ENCODE measurements at regions not wholly inside any gene's neighbourhood (a gene's known extent, or its start where the extent isn't known, plus 50 kb on each side); places are given as distances from the start of the nearest gene placed in this dataset.

DNA sequence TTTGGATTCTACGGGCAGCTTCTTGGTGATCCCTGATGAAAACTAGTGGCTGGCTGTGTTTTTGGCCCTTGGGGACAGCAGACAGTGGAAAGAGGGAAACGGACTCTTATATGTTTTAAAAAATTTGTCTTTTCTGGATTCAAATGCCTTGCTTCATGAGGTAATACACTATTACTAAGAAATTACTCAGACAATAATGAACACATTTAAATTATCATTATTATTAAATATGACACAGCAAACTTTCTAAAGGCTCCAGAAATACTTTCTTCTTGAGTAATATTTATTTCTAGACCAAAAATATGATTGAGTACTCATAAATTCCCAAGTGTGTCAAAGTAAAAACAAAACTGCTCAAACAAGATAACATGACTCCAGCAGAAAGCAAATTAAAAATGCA is 520.7 kb upstream of the AADAT start:
- no peak for DNase-seq
- 100% methylated on average over 1 of the region's 2 CpGs for WGBS (ENCODE audit: insufficient coverage, low lambda C conversion rate)
- no peaks in the 10 kb centered on the region for H3K27me3 ChIP-seq (ENCODE audit: control insufficient read depth, insufficient read depth, low read length)
- H3K27ac ChIP-seq (ENCODE audit: low read length), result no peak overlapping the region
- no peak overlapping the region for H3K4me3 ChIP-seq (ENCODE audit: low read length)
- no peaks in the 10 kb centered on the region for H3K9me3 ChIP-seq (ENCODE audit: control insufficient read depth, low read depth, low read length)
- H3K4me1 ChIP-seq (ENCODE audit: control insufficient read depth, insufficient read depth, low read length), result no peaks in the 10 kb centered on the region
- H3K36me3 ChIP-seq (ENCODE audit: control insufficient read depth, insufficient read depth, low read length), result no peaks in the 10 kb centered on the region

DNA sequence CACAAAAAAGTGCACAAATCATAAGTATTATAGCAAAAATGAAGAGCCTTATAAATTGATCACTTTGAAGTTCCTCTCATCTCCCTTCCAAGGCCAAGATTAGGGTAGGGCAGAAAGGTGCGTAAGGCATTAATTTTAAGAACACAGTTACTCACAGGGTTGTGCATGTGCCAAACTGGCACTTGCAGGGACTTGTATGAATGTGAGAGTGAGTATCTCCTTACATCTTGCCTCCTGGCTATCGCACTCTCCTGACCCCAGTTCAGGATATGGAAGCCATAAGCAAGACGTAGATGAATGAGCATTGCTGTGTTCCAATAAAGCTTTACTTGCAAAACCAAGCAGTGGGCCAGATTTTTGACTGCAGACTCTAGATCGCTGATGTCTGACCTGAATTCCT is 510.1 kb upstream of the AADAT start:
- H3K4me3 ChIP-seq (ENCODE audit: low read length), result no peak overlapping the region
- no peaks in the 10 kb centered on the region for H3K36me3 ChIP-seq (ENCODE audit: control insufficient read depth, insufficient read depth, low read length)
- no peaks in the 10 kb centered on the region for H3K4me1 ChIP-seq (ENCODE audit: control insufficient read depth, insufficient read depth, low read length)
- no peaks in the 10 kb centered on the region for H3K27me3 ChIP-seq (ENCODE audit: control insufficient read depth, insufficient read depth, low read length)
- no peaks in the 10 kb centered on the region for H3K9me3 ChIP-seq (ENCODE audit: control insufficient read depth, low read depth, low read length)
- no CpG with 5 or more reads among the region's 4 CpGs for WGBS (ENCODE audit: insufficient coverage, low lambda C conversion rate)
- no peak for DNase-seq
- H3K27ac ChIP-seq (ENCODE audit: low read length), result no peak overlapping the region

DNA sequence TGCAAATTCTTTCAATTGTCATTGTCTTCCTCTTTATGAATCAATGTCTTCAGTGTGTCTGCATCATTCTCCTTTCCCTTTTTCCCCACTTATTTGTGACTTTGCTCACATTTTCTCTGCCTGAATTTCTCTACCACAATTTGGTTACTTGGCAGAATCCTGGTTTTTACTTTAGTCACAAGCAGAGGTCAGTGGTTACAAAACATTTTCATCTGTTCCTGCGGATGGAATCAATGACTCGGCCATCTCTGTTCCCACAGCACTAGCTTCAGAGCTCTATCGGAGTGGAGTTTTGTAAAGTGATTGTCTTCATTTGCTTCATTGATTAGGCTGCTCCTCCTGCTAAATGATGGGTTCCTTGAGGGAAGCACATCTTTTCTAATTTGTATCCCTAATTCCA is 501.3 kb upstream of the AADAT start:
- Histone ChIP-seq H3K36me3 (ENCODE audit: control insufficient read depth, insufficient read depth, low read length) (no peaks in the 10 kb centered on the region), H3K9me3 (ENCODE audit: control insufficient read depth, low read depth, low read length) (no peaks in the 10 kb centered on the region), H3K4me3 (ENCODE audit: low read length) (no peak overlapping the region), H3K4me1 (ENCODE audit: control insufficient read depth, insufficient read depth, low read length) (no peaks in the 10 kb centered on the region), H3K27me3 (ENCODE audit: control insufficient read depth, insufficient read depth, low read length) (no peaks in the 10 kb centered on the region), H3K27ac (ENCODE audit: low read length) (no peak overlapping the region)
- 100% methylated on average over 2 of the region's 3 CpGs for WGBS (ENCODE audit: insufficient coverage, low lambda C conversion rate)
- DNase-seq, result no peak

DNA sequence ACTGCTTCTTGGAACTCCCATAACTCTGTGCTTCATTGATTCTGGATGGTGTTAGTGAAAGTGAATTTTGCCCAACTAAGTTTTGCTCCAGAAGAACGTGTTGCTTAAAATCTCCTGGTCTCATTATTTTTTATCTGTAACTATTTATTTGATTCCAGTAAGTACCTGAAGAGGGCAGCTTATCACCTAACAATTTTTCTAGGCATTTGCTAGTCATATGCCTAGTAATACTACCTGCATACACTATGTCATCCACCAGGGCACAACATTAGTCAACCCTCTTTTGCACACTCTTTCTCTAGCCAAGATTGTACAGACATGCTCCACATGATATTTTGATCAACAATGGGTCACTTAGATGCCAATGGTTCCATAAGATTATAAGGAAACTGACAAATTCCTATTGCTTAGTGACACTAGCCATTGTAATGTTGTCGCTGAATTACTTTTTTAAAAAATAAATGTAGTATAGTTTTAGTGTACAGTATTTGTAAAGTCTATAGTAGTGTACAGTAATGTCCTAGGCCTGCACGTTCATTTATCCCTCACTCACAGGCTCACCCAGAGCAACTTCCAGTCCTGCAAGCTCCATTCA is 499.9 kb upstream of the AADAT start:
- DNase-seq, result peak; percentile 2 to 12
- no peaks in the 10 kb centered on the region for H3K27me3 ChIP-seq (ENCODE audit: control insufficient read depth, insufficient read depth, low read length)
- no peaks in the 10 kb centered on the region for H3K9me3 ChIP-seq (ENCODE audit: control insufficient read depth, low read depth, low read length)
- WGBS (ENCODE audit: insufficient coverage, low lambda C conversion rate), result 51% methylated on average over 2 of the region's 3 CpGs
- H3K4me1 ChIP-seq (ENCODE audit: control insufficient read depth, insufficient read depth, low read length), result no peaks in the 10 kb centered on the region
- H3K4me3 ChIP-seq (ENCODE audit: low read length), result no peak overlapping the region
- no peak overlapping the region for H3K27ac ChIP-seq (ENCODE audit: low read length)
- no peaks in the 10 kb centered on the region for H3K36me3 ChIP-seq (ENCODE audit: control insufficient read depth, insufficient read depth, low read length)

DNA sequence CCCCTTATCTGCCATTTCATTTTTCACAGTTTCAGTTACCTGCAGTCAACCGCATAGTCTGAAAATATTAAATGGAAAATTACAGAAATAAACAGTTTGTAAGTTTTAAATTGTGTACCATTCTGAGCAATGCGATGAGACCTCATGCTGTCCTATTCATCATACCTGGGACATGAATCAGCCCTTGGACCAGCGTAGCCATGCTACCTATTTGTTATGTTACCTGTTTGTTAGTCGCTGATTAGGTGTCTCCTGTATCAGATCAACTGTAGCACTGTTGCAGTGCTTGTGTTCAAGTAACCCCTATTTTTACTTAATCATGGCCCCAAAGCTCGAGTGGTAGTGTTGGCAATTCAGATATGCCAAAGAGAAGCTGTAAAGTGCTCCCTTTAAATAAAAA is 492.2 kb upstream of the AADAT start:
- no peaks in the 10 kb centered on the region for H3K27me3 ChIP-seq (ENCODE audit: control insufficient read depth, insufficient read depth, low read length)
- no peaks in the 10 kb centered on the region for H3K4me1 ChIP-seq (ENCODE audit: control insufficient read depth, insufficient read depth, low read length)
- no peak overlapping the region for H3K4me3 ChIP-seq (ENCODE audit: low read length)
- no peaks in the 10 kb centered on the region for H3K9me3 ChIP-seq (ENCODE audit: control insufficient read depth, low read depth, low read length)
- H3K27ac ChIP-seq (ENCODE audit: low read length), result no peak overlapping the region
- 69% methylated on average over 2 of the region's 5 CpGs for WGBS (ENCODE audit: insufficient coverage, low lambda C conversion rate)
- no peak for DNase-seq
- H3K36me3 ChIP-seq (ENCODE audit: control insufficient read depth, insufficient read depth, low read length), result no peaks in the 10 kb centered on the region

DNA sequence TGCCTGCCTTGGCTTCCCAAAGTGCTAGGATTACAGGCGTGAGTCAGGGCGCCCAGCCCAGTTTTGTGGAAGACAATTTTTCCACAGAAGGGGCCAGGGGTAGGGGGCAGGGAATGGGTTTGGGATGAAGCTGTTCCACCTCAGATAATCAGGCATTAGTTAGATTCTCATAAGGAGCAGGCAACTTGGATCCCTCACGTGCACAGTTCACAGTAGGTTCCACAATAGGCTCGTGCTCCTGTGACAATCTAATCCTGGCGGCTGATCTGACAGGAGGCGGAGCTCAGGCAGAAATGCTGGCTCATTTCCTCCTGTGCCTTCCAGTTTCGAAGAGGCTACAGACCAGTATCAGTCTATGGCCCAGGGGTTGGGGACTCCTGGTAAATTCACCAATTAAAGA is 491.6 kb upstream of the AADAT start:
- H3K4me3 ChIP-seq (ENCODE audit: low read length), result no peak overlapping the region
- H3K27ac ChIP-seq (ENCODE audit: low read length), result no peak overlapping the region
- H3K36me3 ChIP-seq (ENCODE audit: control insufficient read depth, insufficient read depth, low read length), result no peaks in the 10 kb centered on the region
- WGBS (ENCODE audit: insufficient coverage, low lambda C conversion rate), result no CpG with 5 or more reads among the region's 7 CpGs
- H3K27me3 ChIP-seq (ENCODE audit: control insufficient read depth, insufficient read depth, low read length), result no peaks in the 10 kb centered on the region
- H3K9me3 ChIP-seq (ENCODE audit: control insufficient read depth, low read depth, low read length), result no peaks in the 10 kb centered on the region
- DNase-seq, result no peak
- no peaks in the 10 kb centered on the region for H3K4me1 ChIP-seq (ENCODE audit: control insufficient read depth, insufficient read depth, low read length)

DNA sequence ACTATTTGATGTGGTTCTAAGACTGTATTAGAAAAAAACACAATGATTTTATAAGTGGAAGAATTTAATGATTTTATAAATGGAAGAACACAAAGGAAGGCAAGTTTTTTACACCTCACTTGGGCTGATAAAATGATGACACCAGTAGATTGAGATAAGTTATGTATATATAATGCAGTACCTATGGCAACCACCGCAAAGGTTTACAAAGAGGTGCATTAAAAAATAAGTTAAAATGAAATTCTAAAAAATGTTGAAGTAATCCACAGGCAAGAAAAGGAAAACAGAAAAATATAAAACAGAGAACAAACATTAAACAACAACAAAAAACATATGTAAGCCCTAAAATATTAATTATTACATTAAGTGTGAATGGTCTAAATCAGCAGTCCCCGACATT is 490.9 kb upstream of the AADAT start:
- Histone ChIP-seq H3K36me3 (ENCODE audit: control insufficient read depth, insufficient read depth, low read length) (no peaks in the 10 kb centered on the region), H3K27me3 (ENCODE audit: control insufficient read depth, insufficient read depth, low read length) (no peaks in the 10 kb centered on the region), H3K27ac (ENCODE audit: low read length) (no peak overlapping the region), H3K9me3 (ENCODE audit: control insufficient read depth, low read depth, low read length) (no peaks in the 10 kb centered on the region), H3K4me1 (ENCODE audit: control insufficient read depth, insufficient read depth, low read length) (no peaks in the 10 kb centered on the region), H3K4me3 (ENCODE audit: low read length) (no peak overlapping the region)
- WGBS (ENCODE audit: insufficient coverage, low lambda C conversion rate), result 100% methylated on average over 1 of the region's 2 CpGs
- DNase-seq, result no peak

DNA sequence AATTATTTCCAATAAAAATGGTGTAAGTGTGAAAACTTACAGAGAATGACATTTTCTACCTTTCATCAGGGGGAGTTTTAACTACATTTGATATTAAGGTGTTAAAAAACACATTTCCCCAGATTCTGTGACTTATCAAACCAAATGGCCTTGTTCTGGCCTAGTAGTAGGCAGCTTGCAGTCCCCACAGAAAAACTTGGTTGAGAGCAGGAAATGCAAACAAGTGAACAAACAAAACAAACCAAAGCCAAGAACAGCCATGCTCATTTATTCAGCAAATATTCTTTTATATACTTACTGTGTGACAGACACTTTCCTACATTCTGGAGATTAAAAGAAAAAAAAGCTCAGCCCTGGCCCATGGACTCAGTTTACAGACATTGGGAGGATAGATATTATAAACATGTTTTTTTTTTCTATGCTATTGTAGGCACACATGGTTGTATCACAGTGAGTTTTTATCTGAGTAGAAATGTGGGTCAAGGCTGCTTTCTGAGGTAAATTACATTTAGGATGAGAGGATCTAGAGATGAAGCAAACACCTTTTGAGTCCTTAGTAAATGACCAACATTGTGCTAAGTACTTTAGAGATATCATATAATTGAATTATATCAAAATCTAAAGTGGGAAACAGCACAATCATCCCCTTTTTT is 449.2 kb upstream of the AADAT start:
- no peaks in the 10 kb centered on the region for H3K4me1 ChIP-seq (ENCODE audit: control insufficient read depth, insufficient read depth, low read length)
- no peaks in the 10 kb centered on the region for H3K36me3 ChIP-seq (ENCODE audit: control insufficient read depth, insufficient read depth, low read length)
- no peak overlapping the region for H3K4me3 ChIP-seq (ENCODE audit: low read length)
- no peaks in the 10 kb centered on the region for H3K9me3 ChIP-seq (ENCODE audit: control insufficient read depth, low read depth, low read length)
- H3K27me3 ChIP-seq (ENCODE audit: control insufficient read depth, insufficient read depth, low read length), result no peaks in the 10 kb centered on the region
- DNase-seq, result no peak
- no peak overlapping the region for H3K27ac ChIP-seq (ENCODE audit: low read length)

DNA sequence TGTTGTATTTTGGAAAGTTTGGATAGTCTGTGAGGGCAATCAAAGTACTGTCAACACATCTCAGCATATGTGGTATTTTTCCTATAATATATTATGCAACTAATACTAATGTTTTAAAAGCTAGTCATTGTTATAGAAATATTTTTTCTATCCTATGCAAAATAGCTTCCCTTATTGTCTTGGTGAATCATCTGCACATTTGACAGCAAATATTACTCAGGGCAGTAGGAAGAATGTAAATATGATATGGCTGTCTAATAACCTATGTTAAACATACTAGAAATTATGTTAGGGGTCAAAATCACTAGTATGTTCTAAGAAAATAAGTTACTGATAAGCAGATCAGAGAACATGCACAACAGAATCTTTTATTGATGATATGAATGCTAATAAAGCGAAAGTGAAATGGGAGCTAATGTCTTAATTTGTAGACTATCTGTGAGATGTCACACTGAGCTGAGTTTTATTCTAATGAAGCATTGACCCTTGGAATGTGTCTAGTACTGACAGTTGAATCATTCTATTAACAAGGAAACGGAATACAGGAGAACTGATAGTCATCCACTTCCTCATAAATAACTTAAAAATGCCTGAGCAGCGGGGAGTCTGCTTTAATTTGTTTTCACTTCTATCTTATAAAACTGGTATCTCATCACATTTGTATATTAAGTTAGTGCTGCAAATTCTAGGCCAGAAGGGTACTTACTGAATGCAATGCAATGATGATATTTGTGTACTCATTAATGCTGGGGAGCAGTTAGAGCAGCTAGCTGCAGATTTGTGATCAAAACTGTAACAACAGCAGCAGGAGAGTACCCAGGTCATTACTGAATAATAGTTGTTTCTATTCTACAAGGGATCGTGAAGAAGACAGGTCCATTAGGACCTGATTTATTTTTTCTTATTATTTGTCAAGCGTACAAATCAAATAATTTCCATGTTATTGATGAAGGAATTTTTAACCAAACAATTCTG is 440.3 kb upstream of the AADAT start:
- Histone ChIP-seq H3K9me3 (ENCODE audit: control insufficient read depth, low read depth, low read length) (no peaks in the 10 kb centered on the region), H3K36me3 (ENCODE audit: control insufficient read depth, insufficient read depth, low read length) (no peaks in the 10 kb centered on the region), H3K4me1 (ENCODE audit: control insufficient read depth, insufficient read depth, low read length) (no peaks in the 10 kb centered on the region), H3K4me3 (ENCODE audit: low read length) (no peak overlapping the region), H3K27me3 (ENCODE audit: control insufficient read depth, insufficient read depth, low read length) (no peaks in the 10 kb centered on the region), H3K27ac (ENCODE audit: low read length) (no peak overlapping the region)
- WGBS (ENCODE audit: insufficient coverage, low lambda C conversion rate), result 89% methylated on average over 2 of the region's 5 CpGs
- peak in 1 of 2 donors; percentile 3 for DNase-seq

DNA sequence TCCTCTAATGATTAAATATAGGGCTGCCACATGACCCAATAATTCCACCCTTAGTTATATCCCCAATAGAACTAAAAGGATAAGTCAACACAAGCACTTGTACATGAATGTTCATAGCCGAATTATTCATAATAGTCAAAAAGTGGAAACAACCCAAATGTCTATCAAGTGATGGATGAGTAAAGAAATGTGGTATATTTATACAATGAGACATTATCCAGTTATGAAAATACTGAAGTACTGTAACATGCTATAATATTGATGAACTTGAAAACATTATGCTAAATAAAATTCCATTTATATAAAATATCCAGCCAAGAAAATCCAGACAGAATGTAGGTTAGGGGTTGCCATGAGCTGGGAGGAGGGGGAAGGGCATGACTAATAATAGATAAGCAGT is 436.7 kb upstream of the AADAT start:
- 100% methylated on average over 1 of the region's 1 CpG for WGBS (ENCODE audit: insufficient coverage, low lambda C conversion rate)
- no peak overlapping the region for H3K27ac ChIP-seq (ENCODE audit: low read length)
- no peaks in the 10 kb centered on the region for H3K9me3 ChIP-seq (ENCODE audit: control insufficient read depth, low read depth, low read length)
- no peak overlapping the region for H3K4me3 ChIP-seq (ENCODE audit: low read length)
- H3K4me1 ChIP-seq (ENCODE audit: control insufficient read depth, insufficient read depth, low read length), result no peaks in the 10 kb centered on the region
- H3K36me3 ChIP-seq (ENCODE audit: control insufficient read depth, insufficient read depth, low read length), result no peaks in the 10 kb centered on the region
- DNase-seq, result no peak
- H3K27me3 ChIP-seq (ENCODE audit: control insufficient read depth, insufficient read depth, low read length), result no peaks in the 10 kb centered on the region
